Tibial artery (tissue), 4 donors: ENCODE measurements at regions not wholly inside any gene's neighbourhood (a gene's known extent, or its start where the extent isn't known, plus 50 kb on each side); places are given as distances from the start of the nearest gene placed in this dataset.

Source experiments
- DNase-seq, 2 donors: peaks; one replicate each; pipeline ENCODE4 v3.0.0-alpha.2; 2019
- H3K27ac ChIP-seq, 2 donors: fragments of 200-600 bp; sonication (generic) in 1 of 2; 1 replicate in 1 of 2; 2 replicates in 1 of 2; pipeline ENCODE4 v1.5.1; 2018 to 2019; ENCODE audit warnings: mild to moderate bottlenecking in 1 of 2
- H3K27me3 ChIP-seq, 2 donors: fragments of 200-600 bp; sonication (generic) in 1 of 2; one replicate each; pipeline versions ENCODE4 v1.5.1 to v1.6.0; 2016 to 2019
- H3K36me3 ChIP-seq, 3 donors: fragments of 200-600 bp; sonication (generic) in 2 of 3; one replicate each; pipeline ENCODE4 v1.5.1; 2016 to 2019; ENCODE audit warnings: mild to moderate bottlenecking in 2 of 3
- H3K4me1 ChIP-seq, 4 donors: fragments of 200-600 bp; sonication (generic) in 2 of 4; 1 replicate in 3 of 4; 2 replicates in 1 of 4; pipeline ENCODE4 v1.5.1; 2016 to 2019
- H3K4me3 ChIP-seq, 2 donors: fragments of 200-600 bp; sonication (generic) in 1 of 2; 1 replicate in 1 of 2; 2 replicates in 1 of 2; pipeline ENCODE4 v1.5.1; 2018 to 2019; ENCODE audit warnings: mild to moderate bottlenecking in 2 of 2
- H3K9me3 ChIP-seq, 3 donors: fragments of 200-600 bp; sonication (generic) in 1 of 3; one replicate each; pipeline ENCODE4 v1.5.1; 2016 to 2019
- CTCF ChIP-seq, 2 experiments: fragments of 200-600 bp in 1 of 2; fragments of 450-650 bp in 1 of 2; IDR thresholded peaks; one replicate each; pipeline ENCODE4 v1.5.1; 2017 to 2019; ENCODE audit warnings: antibody characterized with exemption in 2 of 2, mild to moderate bottlenecking in 1 of 2, moderate library complexity in 1 of 2
- intact Hi-C: fragments of 100-400 bp; cut with DNase I; formaldehyde crosslinking; loops from one replicate; pipeline ENCODE4 v1.15.0; 2023; ENCODE audit warnings: low total_unique reads

GRCh38 chr9:28868228-28868990, 1295.1 kb upstream of the C9orf72 start:
- Histone ChIP-seq H3K36me3 (no peaks in the 10 kb centered on the region), H3K4me1 (no peaks in the 10 kb centered on the region), H3K4me3 (no peak overlapping the region), H3K27ac (no peak overlapping the region), H3K9me3 (no peaks in the 10 kb centered on the region), H3K27me3 (no peaks in the 10 kb centered on the region)
- intact Hi-C loops = no loop called here
- DNase-seq = no peak
- TF ChIP-seq CTCF (IDR thresholded peaks at IDR 0.05) = no peak

GRCh38 chr9:28882529-28882928, 1309.2 kb upstream of the C9orf72 start:
- no peak overlapping the region for H3K4me3 ChIP-seq
- TF ChIP-seq CTCF (IDR thresholded peaks at IDR 0.05) = no peak
- H3K27ac ChIP-seq = no peak overlapping the region
- DNase-seq = no peak
- H3K9me3 ChIP-seq = no peaks in the 10 kb centered on the region
- H3K4me1 ChIP-seq = no peaks in the 10 kb centered on the region
- no peaks in the 10 kb centered on the region for H3K36me3 ChIP-seq
- H3K27me3 ChIP-seq = no peaks in the 10 kb centered on the region
- intact Hi-C loops = no loop called here

- DNase-seq = no peak
- H3K9me3 ChIP-seq = no peaks in the 10 kb centered on the region
- TF ChIP-seq CTCF (IDR thresholded peaks at IDR 0.05) = no peak
- no peak overlapping the region for H3K27ac ChIP-seq
- no peaks in the 10 kb centered on the region for H3K27me3 ChIP-seq
- no peaks in the 10 kb centered on the region for H3K36me3 ChIP-seq
- no peak overlapping the region for H3K4me3 ChIP-seq
- intact Hi-C loops = no loop called here
- no peaks in the 10 kb centered on the region for H3K4me1 ChIP-seq
Measured at GRCh38 chr9:28883234-28883633, 1310.0 kb upstream of the C9orf72 start.

- H3K36me3 ChIP-seq = no peaks in the 10 kb centered on the region
- no peaks in the 10 kb centered on the region for H3K4me1 ChIP-seq
- H3K27me3 ChIP-seq = no peaks in the 10 kb centered on the region
- intact Hi-C loops = no loop called here
- no peak overlapping the region for H3K27ac ChIP-seq
- TF ChIP-seq CTCF (IDR thresholded peaks at IDR 0.05) = no peak
- no peak overlapping the region for H3K4me3 ChIP-seq
- no peaks in the 10 kb centered on the region for H3K9me3 ChIP-seq
- no peak for DNase-seq
Measured at GRCh38 chr9:28887188-28887884, 1314.1 kb upstream of the C9orf72 start.

- Histone ChIP-seq H3K4me3 (no peak overlapping the region), H3K9me3 (no peaks in the 10 kb centered on the region), H3K27me3 (no peaks in the 10 kb centered on the region), H3K4me1 (no peaks in the 10 kb centered on the region), H3K36me3 (no peaks in the 10 kb centered on the region), H3K27ac (no peak overlapping the region)
- no peak for DNase-seq
- no peak for TF ChIP-seq CTCF (IDR thresholded peaks at IDR 0.05)
- intact Hi-C loops = no loop called here
Measured at GRCh38 chr9:28888806-28889205, 1315.5 kb upstream of the C9orf72 start.
